Mesodermal cell (in vitro differentiated cells): ENCODE measurements at regions not wholly inside any gene's neighbourhood (a gene's known extent, or its start where the extent isn't known, plus 50 kb on each side); places are given as distances from the start of the nearest gene placed in this dataset.
"Not testable (repeated sequence)": the region's sequence is repeated elsewhere in the genome, so short reads cannot be mapped to it uniquely, and the experiment has no call there.

Experiments used
- H3K27ac ChIP-seq: 2 replicates; pipeline ENCODE4 v1.7.0; 2013; ENCODE audit warnings: mild to moderate bottlenecking, low read depth, low read length, moderate library complexity; ENCODE audit not compliant: severe bottlenecking
- H3K36me3 ChIP-seq: 2 replicates; pipeline ENCODE4 v1.7.1; 2013; ENCODE audit warnings: mild to moderate bottlenecking, low read length, moderate library complexity; ENCODE audit not compliant: control insufficient read depth, insufficient read depth
- H3K4me1 ChIP-seq: one replicate; pipeline ENCODE4 v1.7.1; 2013; ENCODE audit warnings: mild to moderate bottlenecking, low read length; ENCODE audit not compliant: insufficient read depth, control insufficient read depth, poor library complexity, severe bottlenecking
- H3K4me3 ChIP-seq: 2 replicates; pipeline ENCODE4 v1.7.0; 2013; ENCODE audit warnings: low read length, control low read depth, mild to moderate bottlenecking; ENCODE audit not compliant: insufficient read depth, poor library complexity, severe bottlenecking; ENCODE audit errors: extremely low read depth
- H3K9me3 ChIP-seq: 2 replicates; pipeline ENCODE4 v1.7.1; 2013; ENCODE audit warnings: mild to moderate bottlenecking, low read length, moderate library complexity; ENCODE audit not compliant: control insufficient read depth
- WGBS, 2 experiments: methylation state at CpG; one replicate each; pipeline ENCODE4 v1.1.5; 2013; ENCODE audit warnings: missing lambda C conversion rate in 2 of 2; ENCODE audit not compliant: insufficient coverage in 2 of 2; 5-methylcytosine and 5-hydroxymethylcytosine counted together

- H3K4me3 ChIP-seq, result no peak overlapping the region
- no peaks in the 10 kb centered on the region for H3K9me3 ChIP-seq
- H3K36me3 ChIP-seq, result no peaks in the 10 kb centered on the region
- peaks cover 6% of the 10 kb centered on the region for H3K4me1 ChIP-seq
- H3K27ac ChIP-seq, result no peak overlapping the region
- 90 to 100% methylated on average over 1 of the region's 2 CpGs for WGBS, 2 experiments
Observed at GRCh38 chr14:38047195-38047902, 160.4 kb upstream of the SSTR1 start.

DNA sequence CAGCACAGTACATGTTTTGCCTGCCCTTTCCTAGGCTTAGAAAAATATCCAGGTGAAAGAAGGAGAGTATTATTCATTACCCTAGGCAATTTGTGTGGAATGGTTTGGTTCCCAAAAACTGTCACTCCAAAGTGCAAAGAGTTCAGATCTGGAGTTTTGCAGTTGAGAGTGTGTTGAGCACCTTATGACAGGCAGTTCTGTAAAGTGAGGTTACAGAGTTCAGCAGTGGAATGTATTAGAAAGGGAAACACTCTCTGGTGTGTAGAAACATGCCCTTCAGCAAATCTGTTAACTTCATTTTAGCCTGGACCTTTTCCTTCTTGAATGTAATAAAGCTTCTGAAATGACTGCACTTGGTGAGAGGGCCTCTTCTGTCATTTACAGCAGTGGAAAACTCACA is 154.0 kb upstream of the SSTR1 start:
- H3K4me1 ChIP-seq, result no peaks in the 10 kb centered on the region
- H3K36me3 ChIP-seq, result no peaks in the 10 kb centered on the region
- no peak overlapping the region for H3K4me3 ChIP-seq
- no peak overlapping the region for H3K27ac ChIP-seq
- H3K9me3 ChIP-seq, result no peaks in the 10 kb centered on the region

DNA sequence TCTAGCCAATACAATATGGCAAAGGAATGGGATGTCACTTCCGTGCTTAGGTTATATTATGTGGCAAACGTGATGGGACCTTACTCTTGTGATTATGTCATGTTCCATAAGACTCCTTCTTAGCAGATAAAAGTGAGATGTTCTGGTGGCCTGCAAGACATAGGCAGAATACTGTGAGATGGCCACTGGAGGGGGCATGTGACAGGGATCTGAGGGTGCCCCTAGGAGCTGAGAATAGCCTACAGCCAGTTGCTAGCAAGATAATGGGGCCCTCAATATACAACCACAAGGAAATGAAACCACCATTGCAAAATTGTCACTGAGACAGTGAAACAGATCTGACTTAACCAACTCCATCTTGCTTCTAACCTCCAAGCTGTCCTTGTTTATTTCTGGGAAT is 151.4 kb upstream of the SSTR1 start:
- H3K27ac ChIP-seq, result no peak overlapping the region
- peaks cover 6% of the 10 kb centered on the region for H3K9me3 ChIP-seq
- no peaks in the 10 kb centered on the region for H3K36me3 ChIP-seq
- no peak overlapping the region for H3K4me3 ChIP-seq
- no peaks in the 10 kb centered on the region for H3K4me1 ChIP-seq
- 83% methylated on average over 1 of the region's 2 CpGs; no CpG with 5 or more reads in 1 of the 2 experiments for WGBS, 2 experiments

- H3K9me3 ChIP-seq, result peaks cover 13% of the 10 kb centered on the region
- H3K4me1 ChIP-seq, H3K4me3 ChIP-seq, H3K27ac ChIP-seq, H3K36me3 ChIP-seq: not testable (repeated sequence)
- 85 to 92% methylated on average over 1 to 2 of the region's 2 CpGs for WGBS, 2 experiments
Observed at GRCh38 chr14:38062223-38062622, 145.5 kb upstream of the SSTR1 start.

DNA sequence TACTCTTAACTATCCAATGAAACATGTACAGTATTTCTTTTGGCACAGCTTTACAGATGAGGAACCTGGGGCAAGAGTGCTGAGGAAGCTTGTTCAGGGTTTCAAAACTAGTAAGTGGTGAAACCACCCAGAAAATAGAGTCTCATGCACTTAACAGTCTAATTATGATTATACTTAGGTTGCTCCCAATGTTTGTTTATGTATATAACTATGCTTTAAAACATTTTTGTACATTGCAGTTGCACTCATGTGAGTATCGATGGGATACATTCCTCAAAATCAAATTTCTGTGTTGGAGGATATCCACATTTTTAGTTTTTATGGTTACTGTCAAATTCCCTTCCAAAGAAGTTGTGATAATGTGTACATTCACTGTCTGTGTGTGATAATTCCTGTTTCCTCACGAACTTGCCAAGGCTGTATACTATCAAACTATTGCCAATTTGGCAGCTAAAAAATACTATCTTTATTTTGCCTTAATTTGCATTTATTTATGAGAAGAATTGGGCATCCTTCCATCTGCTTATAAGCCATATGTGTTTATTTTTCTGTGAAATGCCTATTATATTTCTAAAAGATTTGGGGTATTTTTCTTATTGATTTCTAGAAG is 143.9 kb upstream of the SSTR1 start:
- no CpG with 5 or more reads among the region's 2 CpGs for WGBS, 2 experiments
- Histone ChIP-seq H3K27ac (no peak overlapping the region), H3K4me3 (no peak overlapping the region), H3K9me3 (peaks cover 13% of the 10 kb centered on the region), H3K36me3 (no peaks in the 10 kb centered on the region), H3K4me1 (no peaks in the 10 kb centered on the region)

GRCh38 chr14:38065106-38065762 is 142.5 kb upstream of the SSTR1 start:
- H3K36me3 ChIP-seq, result no peaks in the 10 kb centered on the region
- no peak overlapping the region for H3K4me3 ChIP-seq
- no peaks in the 10 kb centered on the region for H3K4me1 ChIP-seq
- whole genome bisulfite sequencing, 2 experiments, result 61 to 81% methylated on average over 4 to 5 of the region's 6 CpGs
- H3K27ac ChIP-seq, result no peak overlapping the region
- peaks cover 7% of the 10 kb centered on the region for H3K9me3 ChIP-seq

DNA sequence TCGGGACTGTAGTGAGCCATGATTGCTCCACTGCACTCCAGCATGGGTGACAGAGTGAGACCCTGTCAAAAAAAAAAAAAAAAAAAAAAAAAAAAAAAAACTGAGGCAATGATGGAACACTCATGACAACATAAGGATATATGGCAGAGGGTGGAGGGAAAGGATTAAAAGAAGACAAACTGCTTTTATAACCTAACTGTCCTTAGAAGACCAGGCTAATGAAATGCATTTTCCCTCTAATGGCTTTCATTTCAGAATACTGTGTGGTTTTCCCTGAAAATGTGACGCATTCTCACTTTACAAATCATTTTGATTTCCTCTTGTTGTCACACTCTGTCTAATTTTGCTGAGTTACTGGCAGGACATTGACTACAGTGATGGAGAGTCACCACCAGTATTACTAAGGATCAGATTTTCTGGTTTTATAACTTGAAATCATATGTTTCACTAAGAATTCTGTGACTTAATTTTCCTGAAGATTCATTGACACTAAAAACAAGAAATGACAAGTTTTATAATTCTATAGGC is 137.6 kb upstream of the SSTR1 start:
- Histone ChIP-seq H3K27ac (no peak overlapping the region), H3K4me3 (no peak overlapping the region), H3K36me3 (no peaks in the 10 kb centered on the region), H3K9me3 (no peaks in the 10 kb centered on the region), H3K4me1 (no peaks in the 10 kb centered on the region)
- WGBS, 2 experiments, result no CpG with 5 or more reads among the region's 2 CpGs

- no peak overlapping the region for H3K4me3 ChIP-seq
- no peaks in the 10 kb centered on the region for H3K9me3 ChIP-seq
- no peak overlapping the region for H3K27ac ChIP-seq
- H3K36me3 ChIP-seq, result no peaks in the 10 kb centered on the region
- no peaks in the 10 kb centered on the region for H3K4me1 ChIP-seq
- WGBS, 2 experiments, result no CpG with 5 or more reads among the region's 4 CpGs
Observed at GRCh38 chr14:38073641-38074040, 134.1 kb upstream of the SSTR1 start.

DNA sequence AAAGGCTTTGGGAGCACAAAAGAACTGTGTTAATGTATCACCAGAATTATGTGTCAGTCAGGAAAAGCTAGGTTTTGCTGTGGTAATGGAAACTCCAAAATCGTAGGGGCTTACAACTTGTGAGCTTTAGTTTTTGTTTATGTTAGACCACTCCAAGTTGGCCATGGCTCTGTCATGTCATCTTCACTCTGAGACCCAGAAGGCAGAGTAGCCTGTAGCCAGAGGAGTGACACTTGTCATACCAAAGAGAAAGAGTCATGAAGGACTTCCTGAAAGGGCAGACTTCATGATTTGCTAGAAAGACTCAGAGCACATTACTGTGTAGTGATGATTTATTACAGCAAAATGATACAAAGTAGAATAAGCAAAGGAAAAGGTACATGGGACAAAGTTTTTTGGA is 133.6 kb upstream of the SSTR1 start:
- H3K27ac ChIP-seq, result no peak overlapping the region
- WGBS, 2 experiments, result 56 to 89% methylated on average over 1 of the region's 1 CpG
- no peaks in the 10 kb centered on the region for H3K4me1 ChIP-seq
- H3K9me3 ChIP-seq, result no peaks in the 10 kb centered on the region
- H3K4me3 ChIP-seq, result no peak overlapping the region
- no peaks in the 10 kb centered on the region for H3K36me3 ChIP-seq

DNA sequence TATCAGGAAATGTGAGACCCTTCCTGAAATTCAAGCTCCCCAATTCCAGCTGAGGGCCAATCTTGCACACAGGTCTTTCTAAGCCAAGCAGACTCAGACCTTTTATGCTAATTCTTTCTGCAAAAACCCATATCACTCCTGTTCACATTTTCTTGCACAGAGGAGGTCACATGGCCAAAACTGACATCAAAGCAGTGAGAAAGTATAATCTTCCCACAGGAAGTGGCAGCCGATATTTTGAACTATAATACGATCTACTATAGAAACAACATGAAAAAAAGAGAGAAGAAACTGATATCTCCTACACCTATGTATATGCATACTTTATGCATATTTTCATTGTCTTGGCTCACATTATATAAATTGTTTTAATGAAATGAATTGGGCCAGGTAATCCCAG is 132.9 kb upstream of the SSTR1 start:
- WGBS, 2 experiments, result no CpG with 5 or more reads among the region's 2 CpGs
- H3K4me1 ChIP-seq, result no peaks in the 10 kb centered on the region
- H3K36me3 ChIP-seq, result no peaks in the 10 kb centered on the region
- no peak overlapping the region for H3K27ac ChIP-seq
- no peak overlapping the region for H3K4me3 ChIP-seq
- no peaks in the 10 kb centered on the region for H3K9me3 ChIP-seq

GRCh38 chr14:38078393-38078792 is 129.3 kb upstream of the SSTR1 start:
- no CpG with 5 or more reads among the region's 3 CpGs for WGBS, 2 experiments
- Histone ChIP-seq H3K4me3 (no peak overlapping the region), H3K27ac (no peak overlapping the region), H3K9me3 (no peaks in the 10 kb centered on the region), H3K4me1 (no peaks in the 10 kb centered on the region), H3K36me3 (no peaks in the 10 kb centered on the region)
